ENCODE measurements at regions not wholly inside any gene's neighbourhood (a gene's known extent, or its start where the extent isn't known, plus 50 kb on each side); places are given as distances from the start of the nearest gene placed in this dataset.

DNA sequence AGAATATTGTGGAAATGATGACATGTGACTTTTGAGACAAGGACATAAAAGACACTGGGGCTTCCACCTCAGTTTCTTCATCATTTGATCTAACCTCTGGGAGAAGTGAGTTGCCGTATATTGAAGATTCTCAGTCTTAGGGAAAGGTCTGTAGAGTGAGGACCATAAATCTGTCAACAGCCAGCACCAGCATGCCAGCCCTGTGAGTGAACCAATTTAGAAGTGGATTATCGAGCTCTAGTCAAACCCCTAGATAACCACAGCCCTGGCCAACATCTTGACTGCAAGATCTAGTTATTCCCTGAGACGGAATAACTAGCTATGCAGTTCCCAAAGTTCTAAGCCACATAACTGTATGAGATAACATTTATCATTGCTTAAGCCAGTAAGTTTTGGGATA lies 108.8 kb upstream of the PTPRR start:
- no peak for DNase-seq
- Mint-ChIP-seq H3K27me3 (no peaks in the 10 kb centered on the region), H3K4me1 (no peaks in the 10 kb centered on the region), H3K36me3 (ENCODE audit: low read depth) (no peaks in the 10 kb centered on the region), H3K9me3 (no peaks in the 10 kb centered on the region), H3K4me3 (no peak overlapping the region), H3K27ac (no peak overlapping the region)
- POLR2A ChIA-PET: no interaction called here
- CTCF ChIA-PET: no interaction called here

DNA sequence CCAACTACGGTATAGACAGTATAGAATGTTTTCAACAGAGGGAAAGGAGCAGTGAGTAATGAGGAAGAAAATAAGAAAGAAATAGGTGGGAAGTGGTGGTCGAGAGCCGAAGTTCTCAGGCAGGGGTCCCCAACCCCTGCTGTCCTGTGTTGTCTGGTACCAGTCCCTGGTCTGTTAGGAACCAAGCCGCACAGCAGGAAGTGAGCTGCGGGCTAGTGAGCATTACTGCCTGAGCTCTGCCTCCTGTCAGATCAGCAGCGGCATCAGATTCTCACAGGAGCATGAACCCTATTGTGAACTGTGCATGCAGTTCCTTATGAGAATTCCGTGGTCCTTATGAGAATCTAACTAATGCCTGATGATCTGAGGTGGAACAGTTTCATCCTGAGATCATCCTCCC lies 107.3 kb upstream of the PTPRR start:
- ChIA-PET CTCF (no interaction called here), POLR2A (no interaction called here)
- no peaks in the 10 kb centered on the region for H3K9me3 Mint-ChIP-seq
- no peak for DNase-seq
- H3K27me3 Mint-ChIP-seq: no peaks in the 10 kb centered on the region
- no peak overlapping the region for H3K27ac Mint-ChIP-seq
- H3K4me1 Mint-ChIP-seq: no peaks in the 10 kb centered on the region
- no peak overlapping the region for H3K4me3 Mint-ChIP-seq
- H3K36me3 Mint-ChIP-seq (ENCODE audit: low read depth): no peaks in the 10 kb centered on the region

DNA sequence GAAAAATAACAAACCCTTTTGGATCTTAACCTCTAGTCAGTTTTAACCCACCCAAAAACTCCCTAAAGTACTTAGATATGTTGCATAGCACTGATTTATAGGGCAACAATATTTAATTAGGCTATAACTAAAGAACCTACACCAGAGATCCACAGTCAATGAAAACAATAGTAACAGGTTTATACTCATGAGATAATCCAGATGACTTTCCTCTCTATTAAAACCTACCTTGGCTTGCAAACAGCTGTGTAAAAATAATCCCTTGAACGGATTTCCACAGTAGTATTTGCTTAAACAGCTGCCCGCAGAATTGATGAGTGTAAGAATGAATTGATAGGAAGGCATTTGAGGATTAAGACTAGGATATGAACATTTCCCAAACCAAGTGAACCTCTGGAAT lies 104.3 kb upstream of the PTPRR start:
- Mint-ChIP-seq H3K27ac (no peak overlapping the region), H3K4me3 (no peak overlapping the region), H3K9me3 (no peaks in the 10 kb centered on the region), H3K27me3 (no peaks in the 10 kb centered on the region), H3K4me1 (no peaks in the 10 kb centered on the region), H3K36me3 (ENCODE audit: low read depth) (no peaks in the 10 kb centered on the region)
- CTCF ChIA-PET: no interaction called here
- POLR2A ChIA-PET: no interaction called here
- DNase-seq: no peak

DNA sequence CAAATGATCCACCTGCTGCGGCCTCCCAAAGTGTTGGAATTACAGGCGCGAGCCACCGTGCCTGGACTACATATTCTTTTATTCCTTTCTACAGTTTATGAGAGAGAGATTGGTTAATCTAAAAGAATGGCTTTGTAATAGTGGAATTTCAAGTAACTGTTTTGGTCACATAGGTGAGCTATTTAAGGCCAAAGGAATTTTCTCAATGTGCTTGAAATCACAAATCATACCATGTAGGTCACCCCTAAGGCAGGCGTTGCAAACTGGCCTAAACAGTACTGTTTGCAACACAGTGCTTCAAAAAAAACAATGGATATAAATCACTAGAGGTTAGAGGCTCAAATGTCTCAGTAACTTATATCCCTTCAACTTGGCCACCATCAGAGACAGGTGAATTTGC lies 103.7 kb upstream of the PTPRR start:
- ChIA-PET CTCF (no interaction called here), POLR2A (no interaction called here)
- Mint-ChIP-seq H3K36me3 (ENCODE audit: low read depth) (no peaks in the 10 kb centered on the region), H3K4me1 (no peaks in the 10 kb centered on the region), H3K27me3 (no peaks in the 10 kb centered on the region), H3K27ac (no peak overlapping the region), H3K4me3 (no peak overlapping the region), H3K9me3 (no peaks in the 10 kb centered on the region)
- no peak for DNase-seq

DNA sequence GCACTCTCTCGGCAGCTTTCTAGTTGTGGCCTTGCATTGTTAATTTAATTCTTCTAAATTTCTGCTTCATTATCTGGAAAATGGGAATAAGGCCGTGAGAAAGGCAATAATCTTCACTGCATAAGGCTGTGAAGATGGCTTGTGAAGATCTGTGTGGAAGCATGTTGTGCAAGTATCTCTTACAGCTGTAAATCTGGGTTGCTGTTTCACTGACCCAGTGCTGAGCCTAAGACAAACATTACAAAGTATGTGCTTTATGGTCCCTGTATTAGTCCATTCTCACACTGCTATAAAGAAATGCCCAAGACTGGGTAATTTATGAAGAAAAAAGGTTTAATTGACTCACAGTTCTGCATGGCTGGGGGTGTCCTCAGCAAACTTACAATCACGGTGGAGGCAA lies 101.0 kb upstream of the PTPRR start:
- H3K4me3 Mint-ChIP-seq: no peak overlapping the region
- H3K36me3 Mint-ChIP-seq (ENCODE audit: low read depth): no peaks in the 10 kb centered on the region
- H3K4me1 Mint-ChIP-seq: peaks cover 2% of the 10 kb centered on the region
- ChIA-PET POLR2A (no interaction called here), CTCF (no interaction called here)
- no peak overlapping the region for H3K27ac Mint-ChIP-seq
- no peaks in the 10 kb centered on the region for H3K27me3 Mint-ChIP-seq
- no peak for DNase-seq
- no peaks in the 10 kb centered on the region for H3K9me3 Mint-ChIP-seq

DNA sequence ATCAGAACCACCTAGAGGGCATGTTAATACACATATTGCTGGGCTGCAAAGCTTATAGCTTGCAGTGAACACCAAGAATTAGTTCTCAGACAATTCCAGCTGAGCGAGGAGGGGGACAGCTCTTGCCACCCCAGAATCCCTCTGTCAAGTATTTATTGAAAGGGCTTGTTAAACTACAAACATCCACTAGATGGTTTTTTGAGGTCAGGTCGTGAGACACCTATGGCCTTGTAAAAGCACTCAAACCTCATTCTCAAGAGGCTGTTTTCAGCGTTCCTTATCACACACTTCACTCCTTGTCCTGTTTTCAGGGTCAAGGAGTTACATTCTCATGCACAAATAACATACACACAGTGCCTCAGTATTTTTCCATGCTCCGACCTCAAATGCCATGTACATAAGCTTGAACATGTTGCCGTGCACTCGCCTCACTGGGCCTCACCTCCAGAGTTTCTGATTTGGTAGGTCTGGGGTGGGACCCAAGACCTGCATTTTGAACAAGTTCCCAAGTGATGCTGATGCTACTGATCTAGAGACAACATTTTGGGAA lies 98.8 kb upstream of the PTPRR start:
- ChIA-PET CTCF (no interaction called here), POLR2A (interaction anchor here (0.6 kb wide), 1 partner anchor 1032 kb away, joined by 3 read pairs; no protein-coding TSS in a partner anchor)
- Mint-ChIP-seq H3K36me3 (ENCODE audit: low read depth) (no peaks in the 10 kb centered on the region), H3K27me3 (no peaks in the 10 kb centered on the region), H3K9me3 (no peaks in the 10 kb centered on the region), H3K27ac (no peak overlapping the region), H3K4me3 (no peak overlapping the region), H3K4me1 (peaks cover 2% of the 10 kb centered on the region)
- DNase-seq: no peak

DNA sequence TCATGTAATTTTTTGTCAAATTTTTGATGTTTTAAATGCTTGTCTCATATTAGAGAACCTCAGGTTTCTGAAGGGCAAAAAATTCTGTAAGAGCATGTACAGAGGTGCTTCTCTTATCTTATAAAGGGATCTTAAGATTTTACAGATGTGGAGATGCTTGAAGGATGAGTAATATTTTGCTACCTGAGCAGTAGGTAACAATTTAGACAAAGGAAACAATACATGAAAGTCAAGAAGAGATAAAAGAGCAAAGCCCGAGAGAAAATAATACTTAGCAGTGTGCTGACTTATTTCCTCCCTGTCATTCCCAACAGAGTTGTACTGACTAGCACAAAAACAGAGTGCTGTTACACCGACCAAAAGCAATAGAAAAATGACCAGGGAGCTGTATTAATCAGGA lies 98.1 kb upstream of the PTPRR start:
- H3K4me3 Mint-ChIP-seq: no peak overlapping the region
- POLR2A ChIA-PET: no interaction called here
- no peaks in the 10 kb centered on the region for H3K36me3 Mint-ChIP-seq (ENCODE audit: low read depth)
- no peak for DNase-seq
- H3K27me3 Mint-ChIP-seq: no peaks in the 10 kb centered on the region
- H3K27ac Mint-ChIP-seq: no peak overlapping the region
- H3K4me1 Mint-ChIP-seq: peaks cover 2% of the 10 kb centered on the region
- H3K9me3 Mint-ChIP-seq: no peaks in the 10 kb centered on the region
- CTCF ChIA-PET: no interaction called here

DNA sequence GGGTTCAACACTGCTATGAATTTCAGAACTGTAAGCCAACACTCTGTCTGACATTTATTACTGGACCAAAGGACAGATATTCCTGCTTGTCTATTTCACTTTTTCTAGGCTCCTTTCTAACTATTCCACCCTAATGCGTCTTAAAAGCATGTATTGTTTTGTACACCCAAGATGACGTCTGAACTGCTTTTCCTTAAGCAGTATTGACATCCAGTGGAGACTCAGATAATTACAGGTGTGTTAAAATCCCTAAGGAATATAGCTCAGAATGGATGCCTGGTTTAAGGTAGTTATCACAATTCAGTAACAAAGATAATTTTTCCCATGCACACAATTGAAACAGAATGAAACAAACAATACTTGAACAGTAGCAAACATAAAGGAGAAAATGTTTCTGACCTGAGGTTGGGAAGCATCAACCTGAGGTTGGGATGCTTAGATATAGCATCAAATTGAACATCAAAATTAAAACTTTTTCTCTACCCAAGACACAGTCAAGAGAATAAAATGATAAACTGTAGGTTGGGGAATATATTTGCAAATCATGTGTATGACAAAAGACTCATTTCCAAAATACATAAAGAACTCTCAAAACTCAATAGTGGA lies 93.7 kb upstream of the PTPRR start:
- H3K9me3 Mint-ChIP-seq: no peaks in the 10 kb centered on the region
- ChIA-PET POLR2A (no interaction called here), CTCF (no interaction called here)
- no peaks in the 10 kb centered on the region for H3K36me3 Mint-ChIP-seq (ENCODE audit: low read depth)
- peaks cover 2% of the 10 kb centered on the region for H3K4me1 Mint-ChIP-seq
- no peaks in the 10 kb centered on the region for H3K27me3 Mint-ChIP-seq
- H3K27ac Mint-ChIP-seq: no peak overlapping the region
- DNase-seq: no peak
- no peak overlapping the region for H3K4me3 Mint-ChIP-seq

DNA sequence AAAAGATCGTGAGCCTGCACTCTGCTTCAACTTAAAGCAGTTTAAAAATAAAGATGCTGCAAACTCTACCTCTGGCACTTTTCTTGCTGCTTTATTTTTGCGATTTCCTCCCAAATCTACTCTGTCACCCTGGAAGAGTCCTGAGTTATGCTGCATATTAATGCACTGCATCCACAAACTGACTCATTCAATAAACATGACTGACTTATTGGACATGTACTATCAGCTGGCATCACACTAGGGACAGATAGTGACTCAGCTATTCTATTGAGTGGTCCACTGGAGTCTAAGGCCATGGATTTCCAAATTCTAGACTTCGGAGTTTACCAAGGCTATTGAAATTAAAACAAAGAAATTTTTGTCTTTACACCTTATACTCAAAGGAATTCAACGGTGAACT lies 90.7 kb upstream of the PTPRR start:
- Mint-ChIP-seq H3K4me3 (no peak overlapping the region), H3K27me3 (no peaks in the 10 kb centered on the region), H3K27ac (no peak overlapping the region), H3K4me1 (no peaks in the 10 kb centered on the region), H3K36me3 (ENCODE audit: low read depth) (no peaks in the 10 kb centered on the region), H3K9me3 (no peaks in the 10 kb centered on the region)
- CTCF ChIA-PET: interaction anchor here (1.6 kb wide), 1 partner anchor 18 kb away, joined by 4 read pairs; no protein-coding TSS in a partner anchor
- DNase-seq: no peak
- POLR2A ChIA-PET: no interaction called here

DNA sequence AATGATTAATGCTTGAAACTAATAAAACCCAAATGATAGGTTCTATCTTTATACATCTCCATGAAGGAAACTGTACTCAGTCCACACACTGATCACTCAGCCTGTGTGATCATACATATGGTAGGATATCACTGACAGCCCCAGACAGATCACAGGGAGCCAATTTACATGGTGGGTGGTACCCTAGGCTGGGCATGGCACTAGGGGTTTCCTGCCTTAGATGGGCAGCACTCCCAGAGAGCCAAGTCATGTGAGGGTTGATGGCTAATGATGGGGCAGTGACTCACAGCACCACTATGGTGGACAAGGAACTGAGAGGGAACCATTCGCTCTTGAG lies 89.6 kb upstream of the PTPRR start:
- Mint-ChIP-seq H3K9me3 (no peaks in the 10 kb centered on the region), H3K27me3 (no peaks in the 10 kb centered on the region), H3K27ac (no peak overlapping the region), H3K4me1 (no peaks in the 10 kb centered on the region), H3K4me3 (no peak overlapping the region), H3K36me3 (ENCODE audit: low read depth) (no peaks in the 10 kb centered on the region)
- DNase-seq: no peak
- ChIA-PET CTCF (interaction anchor here (1.6 kb wide), 1 partner anchor 17 kb away, joined by 4 read pairs; no protein-coding TSS in a partner anchor), POLR2A (no interaction called here)

DNA sequence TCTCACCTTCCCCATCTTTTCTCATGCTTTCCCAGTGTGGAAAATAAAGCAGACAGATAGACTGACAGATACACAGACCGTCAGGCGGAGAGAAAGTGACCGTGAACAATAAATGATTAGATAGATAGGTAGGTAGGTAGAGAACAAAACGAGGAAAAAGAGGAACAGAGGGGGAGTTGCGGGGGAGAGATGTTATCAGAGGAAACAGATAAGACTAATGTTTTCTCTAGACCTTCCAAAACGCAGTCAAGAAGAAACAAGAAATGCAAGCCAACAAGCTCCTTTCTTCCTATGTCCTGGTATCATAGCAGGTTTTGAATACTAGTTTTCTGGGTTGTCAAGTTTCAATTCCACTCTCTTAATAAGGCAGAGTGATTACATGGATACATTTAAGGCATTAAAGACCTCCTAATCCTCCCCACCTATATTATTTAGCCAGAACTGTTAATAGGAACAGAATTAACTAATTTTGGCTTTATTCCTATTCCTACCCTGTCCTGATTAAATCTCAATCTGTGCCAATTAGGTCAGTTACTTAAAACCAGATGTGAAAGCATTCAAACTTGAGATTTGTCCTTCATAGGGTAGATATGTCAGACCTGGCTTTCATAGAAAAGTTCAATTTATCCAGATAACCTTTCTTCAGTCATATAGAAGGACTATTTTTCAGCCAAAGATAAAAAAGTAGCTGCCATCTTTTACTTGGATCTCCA lies 89.0 kb upstream of the PTPRR start:
- Mint-ChIP-seq H3K36me3 (ENCODE audit: low read depth) (no peaks in the 10 kb centered on the region), H3K9me3 (no peaks in the 10 kb centered on the region), H3K27ac (no peak overlapping the region), H3K4me3 (no peak overlapping the region), H3K27me3 (no peaks in the 10 kb centered on the region), H3K4me1 (no peaks in the 10 kb centered on the region)
- DNase-seq: no peak
- ChIA-PET CTCF (interaction anchor here (0.6 to 1.6 kb wide), 2 partner anchors 16 to 276 kb away, joined by 4 read pairs; no protein-coding TSS in a partner anchor), POLR2A (no interaction called here)

DNA sequence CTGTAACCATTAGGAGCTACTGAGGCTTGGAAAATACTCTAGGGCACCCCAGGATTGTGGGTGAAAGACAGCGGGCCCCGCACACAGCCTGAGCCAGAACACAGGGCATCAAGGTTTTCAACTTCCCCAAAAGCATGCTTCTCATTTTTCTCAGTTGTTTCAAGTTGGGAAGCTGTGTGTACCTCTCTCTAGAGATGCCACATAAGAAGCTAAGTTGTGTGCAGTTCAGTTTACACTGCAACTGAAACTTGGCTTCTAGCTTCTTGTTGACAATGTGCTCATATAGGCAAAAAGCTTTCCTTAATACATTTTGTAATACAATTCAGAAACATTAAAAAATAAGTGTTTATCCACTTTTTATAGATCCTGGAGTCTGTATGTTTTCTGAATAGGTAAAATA lies 88.1 kb upstream of the PTPRR start:
- ChIA-PET POLR2A (no interaction called here), CTCF (no interaction called here)
- Mint-ChIP-seq H3K27ac (no peak overlapping the region), H3K4me3 (no peak overlapping the region), H3K36me3 (ENCODE audit: low read depth) (no peaks in the 10 kb centered on the region), H3K4me1 (no peaks in the 10 kb centered on the region), H3K9me3 (no peaks in the 10 kb centered on the region), H3K27me3 (no peaks in the 10 kb centered on the region)
- no peak for DNase-seq

DNA sequence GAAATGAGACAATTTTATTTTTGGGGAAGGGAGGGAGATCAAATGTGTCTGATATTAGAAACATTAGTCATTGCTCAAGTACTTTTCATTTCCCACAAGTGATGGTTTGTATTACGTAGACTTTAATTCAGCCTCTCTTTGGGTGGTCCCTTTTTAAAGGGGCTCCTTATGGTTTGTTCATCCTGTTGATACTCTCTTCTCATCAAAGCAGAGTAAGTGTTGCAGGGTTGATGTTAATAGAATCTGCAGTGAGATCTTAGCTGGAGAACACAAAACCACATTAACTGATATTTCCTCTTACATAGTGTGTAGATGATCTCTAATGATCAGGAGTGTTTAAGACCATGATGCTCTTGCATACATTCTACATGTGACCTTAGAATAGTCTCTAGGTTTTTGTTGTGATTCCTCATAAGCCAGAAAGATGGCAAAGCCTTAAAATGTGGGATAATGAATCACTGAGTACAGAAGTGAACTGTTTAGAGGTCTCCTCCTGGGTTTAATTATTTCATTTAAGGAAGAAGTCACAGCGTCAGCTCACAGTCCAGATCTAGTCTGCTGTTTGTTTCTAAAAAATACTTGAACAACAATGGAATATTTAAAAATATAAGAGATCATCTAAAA lies 87.4 kb upstream of the PTPRR start:
- H3K9me3 Mint-ChIP-seq: no peaks in the 10 kb centered on the region
- no peaks in the 10 kb centered on the region for H3K27me3 Mint-ChIP-seq
- POLR2A ChIA-PET: no interaction called here
- H3K27ac Mint-ChIP-seq: no peak overlapping the region
- no peaks in the 10 kb centered on the region for H3K36me3 Mint-ChIP-seq (ENCODE audit: low read depth)
- DNase-seq: no peak
- no peak overlapping the region for H3K4me3 Mint-ChIP-seq
- CTCF ChIA-PET: no interaction called here
- H3K4me1 Mint-ChIP-seq: no peaks in the 10 kb centered on the region

DNA sequence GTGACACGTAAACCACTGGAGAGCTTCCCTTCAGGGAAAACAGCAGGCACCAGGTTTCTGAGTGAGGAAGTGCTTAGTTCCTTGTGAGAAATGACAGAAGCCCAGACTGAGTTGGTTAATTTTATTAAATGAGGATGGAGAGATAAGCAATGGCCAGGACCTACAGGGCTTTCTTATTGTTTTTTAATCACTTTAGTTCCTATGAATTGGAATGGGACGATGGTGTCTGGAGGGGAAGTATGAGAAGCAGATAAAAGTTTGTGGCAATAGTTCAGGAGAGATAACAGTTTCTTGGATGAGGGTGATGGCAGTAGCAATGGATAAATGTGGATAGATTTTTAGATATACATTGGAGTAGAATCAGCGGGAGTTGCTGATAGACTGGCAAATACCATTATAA lies 86.5 kb upstream of the PTPRR start:
- POLR2A ChIA-PET: no interaction called here
- H3K4me1 Mint-ChIP-seq: no peaks in the 10 kb centered on the region
- H3K4me3 Mint-ChIP-seq: no peak overlapping the region
- CTCF ChIA-PET: no interaction called here
- no peak overlapping the region for H3K27ac Mint-ChIP-seq
- H3K9me3 Mint-ChIP-seq: no peaks in the 10 kb centered on the region
- DNase-seq: no peak
- no peaks in the 10 kb centered on the region for H3K36me3 Mint-ChIP-seq (ENCODE audit: low read depth)
- no peaks in the 10 kb centered on the region for H3K27me3 Mint-ChIP-seq

Measured in activated CD4-positive, alpha-beta T cell treated with anti-CD3 and anti-CD28 coated beads, Interleukin-2, amount 10 ng/mL, durations not matched to agents 7 days and 5 days (primary cell).